Cardiac muscle cell (in vitro differentiated cells and primary cell): ENCODE measurements at regions not wholly inside any gene's neighbourhood (a gene's known extent, or its start where the extent isn't known, plus 50 kb on each side); places are given as distances from the start of the nearest gene placed in this dataset.

Experiments
- DNase-seq, 2 donors: peaks; one replicate each; pipeline versions ENCODE4 v3.0.0 to v3.0.0-alpha.2; 2010 to 2017; ENCODE audit warnings: low read depth in 1 of 2, low spot score in 1 of 2
- H3K27ac ChIP-seq: fragments of 200-600 bp; sonication (generic); 2 replicates; pipeline ENCODE4 v1.5.1; 2016
- H3K27me3 ChIP-seq: fragments of 200-600 bp; sonication (generic); 2 replicates; pipeline ENCODE4 v1.6.0; 2016; ENCODE audit warnings: control low read depth
- H3K36me3 ChIP-seq: fragments of 200-600 bp; sonication (generic); 2 replicates; pipeline ENCODE4 v1.5.1; 2016; ENCODE audit warnings: control low read depth
- H3K4me1 ChIP-seq: fragments of 200-600 bp; sonication (generic); 2 replicates; pipeline ENCODE4 v1.8.1; 2017; ENCODE audit warnings: low read depth, mild to moderate bottlenecking, mixed run types
- H3K4me3 ChIP-seq: fragments of 200-600 bp; sonication (generic); 2 replicates; pipeline ENCODE4 v1.5.1; 2016; ENCODE audit warnings: mild to moderate bottlenecking
- H3K9me3 ChIP-seq: fragments of 200-600 bp; sonication (generic); 2 replicates; pipeline ENCODE4 v1.5.1; 2017; ENCODE audit warnings: low read depth, mild to moderate bottlenecking, control low read depth
- CTCF ChIP-seq: IDR thresholded peaks from 2 replicates; pipeline ENCODE4 v1.5.1; 2012; ENCODE audit warnings: low read depth, mild to moderate bottlenecking, low read length

- peak in 1 of 2 donors; percentile 57 for DNase-seq
- Histone ChIP-seq H3K27ac (no peak overlapping the region), H3K4me1 (no peaks in the 10 kb centered on the region), H3K9me3 (no peaks in the 10 kb centered on the region), H3K27me3 (no peaks in the 10 kb centered on the region), H3K36me3 (no peaks in the 10 kb centered on the region), H3K4me3 (no peak overlapping the region)
- no peak for TF ChIP-seq CTCF
These were observed 88.0 kb downstream of the C1D start for GRCh38 chr2:67974559-67975430.

GRCh38 chr2:67977464-67977863, 85.3 kb downstream of the C1D start:
- Histone ChIP-seq H3K27ac (no peak overlapping the region), H3K36me3 (no peaks in the 10 kb centered on the region), H3K9me3 (no peaks in the 10 kb centered on the region), H3K4me3 (no peak overlapping the region), H3K4me1 (no peaks in the 10 kb centered on the region), H3K27me3 (no peaks in the 10 kb centered on the region)
- DNase-seq = no peak
- no peak for TF ChIP-seq CTCF

GRCh38 chr2:67982956-67983355, 79.8 kb downstream of the C1D start:
- Histone ChIP-seq H3K4me1 (no peaks in the 10 kb centered on the region), H3K27ac (no peak overlapping the region), H3K36me3 (no peaks in the 10 kb centered on the region), H3K4me3 (no peak overlapping the region), H3K27me3 (no peaks in the 10 kb centered on the region), H3K9me3 (no peaks in the 10 kb centered on the region)
- DNase-seq = no peak
- TF ChIP-seq CTCF = no peak

GRCh38 chr2:67984600-67984999, 78.2 kb downstream of the C1D start:
- no peak overlapping the region for H3K27ac ChIP-seq
- no peaks in the 10 kb centered on the region for H3K9me3 ChIP-seq
- H3K4me1 ChIP-seq = no peaks in the 10 kb centered on the region
- H3K36me3 ChIP-seq = no peaks in the 10 kb centered on the region
- no peak for TF ChIP-seq CTCF
- no peak overlapping the region for H3K4me3 ChIP-seq
- H3K27me3 ChIP-seq = no peaks in the 10 kb centered on the region
- no peak for DNase-seq

- Histone ChIP-seq H3K27me3 (no peaks in the 10 kb centered on the region), H3K4me1 (no peaks in the 10 kb centered on the region), H3K36me3 (no peaks in the 10 kb centered on the region), H3K4me3 (no peak overlapping the region), H3K27ac (no peak overlapping the region), H3K9me3 (no peaks in the 10 kb centered on the region)
- no peak for TF ChIP-seq CTCF
- no peak for DNase-seq
These were observed 77.2 kb downstream of the C1D start for GRCh38 chr2:67985586-67985985.
